Kidney epithelial cell (primary cell): ENCODE measurements at regions not wholly inside any gene's neighbourhood (a gene's known extent, or its start where the extent isn't known, plus 50 kb on each side); places are given as distances from the start of the nearest gene placed in this dataset.
"Not testable (repeated sequence)": the region's sequence is repeated elsewhere in the genome, so short reads cannot be mapped to it uniquely, and the experiment has no call there.

ENCODE experiments used
- DNase-seq: peaks from one replicate; pipeline ENCODE4 v3.0.0-alpha.2; 2010; ENCODE audit warnings: low read depth
- H3K27me3 ChIP-seq: 2 replicates; pipeline ENCODE4 v1.6.0; 2011; ENCODE audit warnings: low read length; ENCODE audit not compliant: control insufficient read depth, insufficient read depth
- H3K36me3 ChIP-seq: 2 replicates; pipeline ENCODE4 v1.5.1; 2011; ENCODE audit warnings: low read length; ENCODE audit not compliant: control insufficient read depth, insufficient read depth
- H3K4me3 ChIP-seq: 2 replicates; pipeline ENCODE4 v1.5.1; 2011; ENCODE audit warnings: low read depth, mild to moderate bottlenecking, control low read depth, low read length

DNA sequence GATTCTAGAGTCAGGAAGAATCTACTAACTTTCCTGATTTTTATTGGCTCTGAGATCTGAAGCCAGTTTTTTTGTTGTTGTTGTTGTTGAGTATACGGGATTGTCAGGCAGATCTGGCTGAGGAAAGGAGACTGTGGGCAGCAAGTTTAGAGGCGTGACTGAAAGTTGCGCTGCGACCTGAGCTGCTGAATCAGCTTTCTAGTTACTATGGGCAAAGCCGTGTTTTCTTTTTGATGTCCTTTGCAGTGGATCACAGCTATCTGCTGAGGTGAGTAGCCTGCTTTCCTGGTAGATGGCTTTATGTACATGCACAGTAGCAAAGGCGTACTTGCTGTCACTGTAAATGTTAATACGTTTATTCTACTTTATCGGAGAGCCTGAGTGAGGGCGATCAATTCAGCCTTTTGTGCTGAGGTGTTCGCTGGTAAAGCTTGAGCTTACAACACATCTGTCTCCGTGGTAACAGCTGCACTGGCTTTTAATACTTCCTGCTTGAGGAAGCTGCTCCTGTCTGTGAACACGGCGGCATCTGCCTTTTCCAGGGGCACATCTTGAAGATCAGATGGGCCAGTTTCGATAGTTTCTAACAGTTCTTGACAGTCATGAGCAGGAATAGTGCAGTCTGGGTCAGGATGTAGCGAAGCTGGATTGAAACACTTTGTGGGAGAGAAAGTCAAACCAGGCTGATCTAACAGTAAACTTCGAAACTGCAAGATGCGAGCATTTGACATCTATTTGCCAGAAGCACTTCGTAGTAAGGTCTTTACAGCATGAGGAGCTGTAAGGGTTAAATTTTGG is 118.9 kb downstream of the UNC93B1 start:
- not testable (repeated sequence) for H3K27me3 ChIP-seq, H3K4me3 ChIP-seq, DNase-seq, H3K36me3 ChIP-seq

DNA sequence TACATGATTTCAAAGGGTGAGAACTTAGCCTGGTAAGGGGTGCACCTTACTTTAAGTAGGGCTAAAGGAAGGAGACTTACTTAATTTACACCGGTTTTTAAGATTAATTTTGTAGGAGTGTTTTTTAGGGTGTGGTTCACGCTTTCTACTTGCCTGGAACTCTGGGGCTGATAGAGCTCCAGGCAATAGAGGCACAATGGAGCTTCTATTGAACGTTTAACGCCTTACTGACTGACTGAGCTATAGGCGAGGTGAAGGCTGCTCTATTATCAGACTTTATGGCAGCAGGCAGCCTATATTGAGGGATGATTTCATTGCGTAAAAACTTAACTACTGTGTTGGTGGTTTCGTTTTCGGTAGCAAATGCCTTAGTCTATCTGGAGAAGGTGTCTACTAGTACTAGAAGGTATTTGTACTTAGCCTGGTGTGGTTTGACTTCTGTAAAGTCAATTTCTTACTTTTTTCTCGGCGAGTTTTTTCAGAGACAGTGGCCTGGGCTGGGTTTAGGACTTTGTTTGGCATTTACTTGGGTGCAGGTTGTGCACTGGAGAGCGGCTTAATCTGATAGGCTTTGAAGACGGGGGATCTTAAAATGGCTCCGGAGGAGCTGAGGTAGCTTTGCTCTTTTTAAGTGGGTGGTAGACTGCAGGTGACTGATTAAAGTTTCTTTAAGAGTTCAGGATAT is 119.7 kb downstream of the UNC93B1 start:
- DNase-seq, H3K4me3 ChIP-seq, H3K36me3 ChIP-seq: not testable (repeated sequence)

DNA sequence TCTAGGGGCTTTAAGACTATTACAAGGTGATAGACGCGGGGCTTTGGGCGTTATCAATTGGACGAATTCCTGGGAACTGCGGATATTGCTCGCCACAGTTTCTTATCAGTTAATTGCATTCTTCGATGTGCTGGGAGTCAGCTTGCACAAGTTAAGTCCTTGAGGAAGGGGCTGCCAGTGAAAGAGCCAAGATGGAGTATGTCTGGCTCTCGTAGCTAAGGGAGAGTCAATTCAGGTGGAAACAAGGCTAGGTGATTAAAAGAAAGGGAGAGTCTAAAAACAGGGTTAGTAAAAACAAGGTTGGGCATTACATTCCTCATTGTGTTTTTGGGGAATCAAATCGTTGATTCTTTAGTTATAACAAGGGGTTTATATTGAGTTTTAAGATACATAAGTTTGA is 121.6 kb downstream of the UNC93B1 start:
- H3K27me3 ChIP-seq, DNase-seq, H3K36me3 ChIP-seq, H3K4me3 ChIP-seq: not testable (repeated sequence)

More for the DNA sequence above, 119.7 kb downstream of the UNC93B1 start:
- H3K27me3 ChIP-seq = not testable (repeated sequence)

DNA sequence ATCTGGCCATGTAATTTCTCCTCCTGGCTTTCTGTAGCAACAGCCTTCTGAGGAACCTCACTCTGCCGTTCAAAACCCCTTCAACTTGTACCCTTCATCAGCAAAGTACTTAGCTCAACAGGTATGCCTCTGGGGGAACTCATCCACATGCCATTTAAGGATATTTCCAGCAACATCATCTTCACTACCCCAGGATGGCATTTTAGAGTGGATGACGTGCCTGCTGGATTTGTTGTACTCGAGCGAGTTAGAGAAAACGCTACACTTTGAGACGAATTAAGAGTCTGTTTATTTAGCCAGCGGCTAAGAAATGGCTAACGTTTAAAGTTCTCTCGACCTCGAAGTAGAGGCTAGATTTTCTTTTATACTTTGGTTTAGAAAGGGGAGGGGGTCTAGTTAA is 122.1 kb downstream of the UNC93B1 start:
- DNase-seq, H3K36me3 ChIP-seq, H3K27me3 ChIP-seq, H3K4me3 ChIP-seq: not testable (repeated sequence)

DNA sequence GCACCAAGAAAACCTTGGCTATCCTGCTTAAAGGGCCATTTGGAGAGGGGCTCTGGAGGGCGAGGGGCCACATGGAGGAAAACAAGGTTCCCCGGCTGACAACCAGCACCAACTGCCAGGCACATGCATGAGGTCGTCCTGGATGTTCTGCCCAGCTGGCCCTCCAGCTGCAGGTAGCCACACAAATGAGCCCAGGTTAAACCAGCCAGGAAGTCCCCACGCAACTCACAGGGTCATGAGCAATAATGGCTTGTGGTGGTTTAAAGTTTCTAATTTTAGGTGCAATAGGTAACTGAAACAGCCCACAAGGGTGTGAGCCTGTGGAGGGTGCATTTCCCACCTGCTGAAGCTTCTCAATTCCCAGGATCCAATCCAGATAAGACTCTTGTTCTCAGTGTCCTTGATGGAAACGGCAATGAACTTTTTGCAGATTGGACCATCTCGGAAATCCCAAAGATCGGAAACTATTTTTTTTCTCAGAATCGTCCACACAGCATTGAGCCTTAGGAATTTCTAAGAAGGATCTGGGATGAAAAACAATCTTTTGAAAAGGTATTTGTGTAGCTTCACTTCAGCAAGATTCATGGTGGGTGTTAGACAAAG is 123.2 kb downstream of the UNC93B1 start:
- DNase-seq, H3K36me3 ChIP-seq, H3K27me3 ChIP-seq, H3K4me3 ChIP-seq: not testable (repeated sequence)

DNA sequence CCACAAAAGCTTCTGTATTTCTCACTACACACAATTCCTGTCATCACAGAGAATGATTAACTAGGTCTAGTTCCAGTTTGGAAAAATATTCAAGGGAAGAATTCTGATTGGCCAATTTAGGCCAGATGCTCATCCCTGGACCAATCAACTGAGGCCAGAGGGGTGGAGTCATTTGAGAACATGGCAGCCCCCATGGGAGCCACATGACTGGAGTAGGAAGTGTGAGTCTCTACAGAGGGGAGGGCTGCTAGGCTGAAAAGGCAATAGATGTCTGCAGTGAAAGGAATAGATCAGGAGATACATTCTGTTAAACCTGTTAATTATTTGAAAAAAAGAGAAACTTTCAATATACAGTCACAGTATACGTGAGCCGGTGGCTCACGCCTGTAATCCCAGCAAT is 125.2 kb downstream of the UNC93B1 start:
- not testable (repeated sequence) for H3K4me3 ChIP-seq, H3K27me3 ChIP-seq, DNase-seq, H3K36me3 ChIP-seq

DNA sequence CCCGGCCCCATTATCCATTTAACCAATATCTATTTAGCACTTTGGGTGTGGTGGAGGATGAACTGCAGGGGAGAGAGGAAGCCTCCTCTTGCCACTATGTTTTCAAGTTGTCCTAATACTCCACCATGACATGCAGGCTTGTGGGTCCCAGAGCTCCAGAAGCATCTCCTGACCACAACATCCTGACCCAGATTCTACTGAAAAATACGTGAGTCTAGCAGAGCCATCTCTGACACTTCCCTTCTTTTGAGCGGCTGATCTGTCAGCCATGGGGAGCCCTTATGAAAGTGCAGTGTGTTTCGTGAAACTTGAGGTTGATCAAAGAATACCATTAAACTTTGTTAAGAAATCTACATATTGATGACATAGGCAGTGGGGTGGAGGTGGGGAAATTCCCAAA is 126.6 kb downstream of the UNC93B1 start:
- H3K27me3 ChIP-seq, DNase-seq, H3K36me3 ChIP-seq, H3K4me3 ChIP-seq: not testable (repeated sequence)

DNA sequence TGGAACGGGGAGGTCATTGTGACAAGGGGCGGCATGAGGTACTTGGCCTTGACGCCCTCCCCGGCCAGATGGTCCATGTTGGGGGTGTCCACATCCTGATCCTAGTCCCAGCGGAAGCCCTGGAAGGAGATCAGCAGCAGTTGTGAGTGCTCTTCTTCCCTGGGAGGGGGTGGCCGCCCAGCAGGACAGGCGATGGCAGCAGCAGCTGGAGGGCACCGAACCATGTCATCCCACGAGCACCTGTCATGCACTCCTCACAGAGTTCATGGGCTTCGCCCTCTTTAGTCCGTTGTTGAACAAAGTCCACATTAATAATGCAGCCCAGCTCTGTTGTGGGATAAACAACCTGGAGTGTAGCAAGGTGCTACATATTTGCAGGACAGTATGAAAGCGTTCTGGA is 130.7 kb downstream of the UNC93B1 start:
- not testable (repeated sequence) for H3K27me3 ChIP-seq, H3K4me3 ChIP-seq, DNase-seq, H3K36me3 ChIP-seq

DNA sequence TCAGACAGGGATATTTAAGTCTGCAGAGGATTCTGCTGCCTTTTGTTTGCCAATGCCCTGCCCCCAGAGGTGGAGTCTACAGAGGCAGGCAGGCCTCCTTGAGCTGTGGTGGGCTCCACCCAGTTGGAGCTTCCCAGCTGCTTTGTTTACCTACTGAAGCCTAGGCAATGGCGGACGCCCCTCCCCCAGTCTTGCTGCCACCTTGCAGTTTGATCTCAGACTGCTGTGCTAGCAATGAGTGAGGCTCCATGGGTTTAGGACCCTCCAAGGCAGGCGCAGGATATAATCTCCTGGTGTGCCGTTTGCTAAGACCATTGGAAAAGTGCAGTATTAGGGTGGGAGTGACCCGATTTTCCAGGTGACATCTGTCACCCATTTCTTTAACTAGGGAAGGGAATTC is 132.7 kb downstream of the UNC93B1 start:
- not testable (repeated sequence) for H3K36me3 ChIP-seq, H3K4me3 ChIP-seq, H3K27me3 ChIP-seq, DNase-seq

DNA sequence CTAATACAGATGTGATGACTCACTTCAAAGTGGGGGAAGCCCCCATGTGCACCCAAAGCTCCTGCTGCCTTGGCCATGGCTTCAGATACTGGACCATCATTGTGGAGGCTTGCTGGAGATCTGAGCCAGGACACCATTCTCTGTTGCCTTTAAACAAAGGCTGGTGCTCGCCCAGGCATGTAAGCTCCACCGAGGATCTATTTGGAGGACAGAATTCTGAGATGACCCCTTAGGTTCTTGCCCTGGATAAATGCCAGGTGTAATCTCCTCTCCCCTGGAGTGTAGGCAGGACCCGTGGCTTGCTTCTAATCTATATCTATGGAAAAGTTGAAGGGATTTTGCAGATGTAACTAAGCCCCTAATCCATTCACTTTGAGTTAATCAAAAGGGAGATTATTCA is 141.0 kb downstream of the UNC93B1 start:
- not testable (repeated sequence) for H3K36me3 ChIP-seq, H3K4me3 ChIP-seq

DNA sequence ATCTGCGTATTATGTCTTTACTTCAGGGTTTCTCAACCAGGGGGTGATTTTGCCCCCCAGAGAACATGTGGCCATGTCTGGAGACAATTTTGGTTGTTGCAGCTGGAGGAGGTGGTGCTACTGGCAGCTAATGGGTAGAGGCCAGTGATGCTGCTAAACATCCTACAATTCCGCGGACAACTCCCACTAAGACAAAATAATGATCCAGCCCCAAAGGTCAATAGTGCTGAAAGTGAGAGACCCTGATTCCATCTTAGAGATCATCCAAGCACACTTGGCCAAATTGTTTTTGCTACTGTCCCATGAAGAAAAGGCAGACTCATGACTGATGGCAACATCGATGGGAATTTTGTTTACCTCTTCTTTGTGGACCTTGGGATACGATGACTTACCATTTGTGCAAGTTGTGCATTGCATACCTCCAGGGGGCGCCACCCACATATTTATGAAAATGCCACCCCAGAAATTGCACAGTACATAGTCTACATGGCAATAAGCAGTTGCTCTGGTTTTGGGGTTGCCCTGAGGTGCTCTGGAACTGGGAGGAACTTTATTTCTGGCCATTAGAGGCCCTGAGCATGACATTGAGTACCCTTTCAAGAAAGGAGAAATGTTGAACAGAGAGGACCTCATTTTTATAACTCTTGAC is 144.3 kb downstream of the UNC93B1 start:
- not testable (repeated sequence) for H3K36me3 ChIP-seq, H3K4me3 ChIP-seq, DNase-seq, H3K27me3 ChIP-seq

More for the DNA sequence above, 141.0 kb downstream of the UNC93B1 start:
- not testable (repeated sequence) for DNase-seq, H3K27me3 ChIP-seq

DNA sequence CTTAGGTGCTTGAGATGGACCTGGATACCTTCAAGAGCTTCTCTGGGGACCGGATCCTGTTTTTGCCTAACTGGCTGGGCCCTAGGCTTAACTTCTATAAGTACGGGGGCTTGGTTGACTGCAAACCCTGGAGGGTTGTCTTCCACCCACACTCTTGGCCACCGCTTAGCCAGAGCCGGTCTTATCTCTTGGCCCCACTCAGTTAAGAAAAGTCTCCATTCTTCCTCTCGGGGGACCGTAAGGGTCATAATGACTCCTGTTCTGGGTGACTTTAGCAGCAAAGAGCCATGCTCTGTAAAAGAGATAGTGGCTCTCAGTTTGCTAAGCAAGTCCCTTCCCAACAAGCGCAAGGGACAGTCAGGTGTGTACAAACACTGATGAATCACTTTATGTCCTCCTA is 153.2 kb downstream of the UNC93B1 start:
- not testable (repeated sequence) for H3K36me3 ChIP-seq, H3K4me3 ChIP-seq, H3K27me3 ChIP-seq, DNase-seq

DNA sequence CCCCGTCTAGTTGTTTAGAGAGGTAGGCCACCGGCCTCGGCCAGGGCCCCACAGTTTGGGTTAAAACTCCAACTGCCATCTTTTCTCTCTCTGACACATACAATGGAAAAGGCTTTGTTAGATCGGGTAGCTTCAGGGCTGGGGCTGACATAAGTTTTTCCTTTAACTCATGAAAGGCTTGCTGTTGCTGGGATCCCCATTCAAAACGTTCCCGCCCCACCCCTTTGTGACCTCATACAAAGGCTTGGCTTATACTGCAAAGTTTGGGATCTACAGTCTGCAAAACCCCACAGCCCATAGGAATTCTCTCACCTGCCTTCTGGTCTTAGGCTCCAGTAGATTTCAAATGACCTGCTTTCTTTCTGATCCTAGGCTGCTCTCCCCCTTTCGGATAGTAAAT is 154.1 kb downstream of the UNC93B1 start:
- H3K36me3 ChIP-seq, H3K27me3 ChIP-seq, DNase-seq, H3K4me3 ChIP-seq: not testable (repeated sequence)
